ENCODE measurements at regions not wholly inside any gene's neighbourhood (a gene's known extent, or its start where the extent isn't known, plus 50 kb on each side); places are given as distances from the start of the nearest gene placed in this dataset.

DNA sequence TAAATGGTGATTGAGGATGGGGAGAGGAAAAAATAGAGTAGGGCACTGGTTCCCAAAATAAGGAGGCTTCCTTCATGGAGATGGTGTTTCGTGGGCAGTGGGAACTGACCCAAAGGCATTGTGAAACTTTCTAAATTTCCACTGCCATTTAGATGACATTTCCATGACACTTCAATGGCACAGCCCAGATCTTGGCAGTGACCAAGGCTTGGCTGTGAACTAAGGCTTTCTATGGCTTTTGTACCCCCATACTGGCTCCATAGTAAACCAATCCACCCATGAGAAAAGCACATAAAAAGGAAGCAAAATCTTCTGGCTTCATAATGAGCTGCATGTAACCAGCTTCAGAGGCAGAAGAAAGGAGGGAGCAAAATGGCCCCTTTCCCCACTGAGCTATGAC is 321.0 kb upstream of the TLE4 start:
- no peak for DNase-seq

DNA sequence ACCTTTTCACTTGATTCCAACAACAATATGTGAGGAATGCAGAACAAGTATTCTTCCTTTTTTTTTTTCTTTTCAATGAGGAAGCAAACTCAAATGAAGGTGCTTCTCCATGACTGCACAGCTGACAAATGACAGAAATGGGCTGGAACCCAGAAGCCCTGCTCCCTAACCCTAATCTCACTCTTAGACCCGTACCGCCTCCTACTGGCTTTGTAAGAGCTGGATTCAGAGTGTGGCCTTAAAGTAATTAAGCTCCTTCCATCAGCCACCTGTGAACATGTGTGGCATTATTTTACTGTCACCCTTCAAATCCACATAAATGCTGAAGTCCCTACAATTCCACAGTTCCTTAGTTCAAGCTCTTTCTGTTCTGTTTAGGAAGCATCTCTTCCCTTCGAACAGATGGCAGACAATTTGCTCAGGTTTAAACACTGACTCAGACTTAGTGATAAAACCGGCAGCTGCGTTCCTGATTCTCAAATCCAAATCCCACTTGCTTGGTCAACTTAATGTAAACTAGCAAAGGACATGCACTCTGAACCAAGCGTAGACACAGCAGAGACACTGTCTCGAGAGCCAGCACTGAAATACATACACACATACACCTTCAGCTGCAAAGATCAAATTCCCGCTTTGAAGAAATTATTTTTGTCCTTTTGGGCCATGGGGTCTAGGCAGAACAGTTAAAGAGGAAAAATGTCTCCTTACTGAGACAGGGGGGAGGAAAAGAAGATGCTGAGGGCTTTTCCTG is 316.7 kb upstream of the TLE4 start:
- no peak for DNase-seq

DNA sequence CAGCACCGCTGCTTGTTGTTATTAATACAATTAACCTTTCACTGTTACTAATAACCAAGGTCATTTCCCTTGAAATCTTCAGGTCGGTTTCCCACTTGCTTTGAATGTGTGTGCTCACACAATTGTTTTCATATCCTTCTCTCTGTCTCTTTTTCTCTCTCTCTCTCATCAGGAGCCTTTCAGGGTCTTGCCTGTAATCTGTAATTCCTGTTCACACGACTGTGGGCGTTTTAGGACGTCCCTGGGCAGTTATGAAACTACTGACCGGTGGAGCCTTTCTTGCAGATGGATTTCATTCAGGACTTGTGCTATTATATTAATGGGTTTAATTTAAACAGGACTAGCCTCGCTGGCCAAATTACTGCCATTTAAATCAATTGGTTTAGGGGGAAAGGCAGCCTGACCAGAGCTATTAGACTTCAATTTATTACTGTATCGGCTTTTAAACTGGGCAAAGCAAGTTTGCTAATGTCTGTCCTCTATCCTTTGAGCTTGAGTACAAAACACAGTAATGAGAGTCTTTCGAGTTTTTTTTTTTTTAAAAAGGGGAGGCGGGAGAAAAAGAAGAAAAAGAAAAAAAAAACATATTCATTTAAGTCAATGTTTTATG is 316.0 kb upstream of the TLE4 start:
- no peak for DNase-seq

DNA sequence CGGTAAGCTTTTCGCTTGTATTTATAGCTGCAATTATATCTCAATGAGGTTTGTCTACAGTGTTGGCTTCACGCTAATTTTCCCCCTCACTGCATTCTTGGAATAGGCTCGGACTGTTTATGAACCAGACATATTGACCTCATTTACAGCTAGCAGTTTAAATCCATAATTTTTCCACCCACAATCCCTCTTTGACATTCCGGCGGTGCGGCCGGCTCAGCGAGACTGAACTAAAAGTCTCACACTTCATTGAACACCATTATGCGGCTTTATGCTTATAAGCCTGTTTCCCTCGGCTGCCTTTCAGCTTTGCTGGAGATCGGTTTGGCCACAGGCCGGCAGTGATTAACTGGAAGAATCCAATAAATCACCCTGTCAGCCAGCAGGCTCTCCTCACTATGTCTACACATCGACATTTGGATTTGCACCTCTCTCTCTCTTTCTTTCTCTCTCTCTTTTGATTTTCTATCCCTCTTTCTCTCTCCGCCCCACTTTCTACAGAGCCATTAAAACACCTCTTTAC is 315.0 kb upstream of the TLE4 start:
- DNase-seq = no peak

GRCh38 chr9:79257228-79257781 is 314.5 kb upstream of the TLE4 start:
- DNase-seq = no peak

- no peak for DNase-seq
Observed at GRCh38 chr9:79257790-79258351, 313.9 kb upstream of the TLE4 start.

GRCh38 chr9:79259858-79260257 is 311.9 kb upstream of the TLE4 start:
- DNase-seq = no peak

GRCh38 chr9:79263628-79264027 is 308.1 kb upstream of the TLE4 start:
- no peak for DNase-seq

- no peak for DNase-seq
Observed at GRCh38 chr9:79264041-79264440, 307.7 kb upstream of the TLE4 start.

- DNase-seq = no peak
Observed at GRCh38 chr9:79264511-79265355, 307.0 kb upstream of the TLE4 start.

GRCh38 chr9:79266986-79267385 is 304.8 kb upstream of the TLE4 start:
- DNase-seq = no peak

- no peak for DNase-seq
Observed at GRCh38 chr9:79268806-79269205, 303.0 kb upstream of the TLE4 start.

DNA sequence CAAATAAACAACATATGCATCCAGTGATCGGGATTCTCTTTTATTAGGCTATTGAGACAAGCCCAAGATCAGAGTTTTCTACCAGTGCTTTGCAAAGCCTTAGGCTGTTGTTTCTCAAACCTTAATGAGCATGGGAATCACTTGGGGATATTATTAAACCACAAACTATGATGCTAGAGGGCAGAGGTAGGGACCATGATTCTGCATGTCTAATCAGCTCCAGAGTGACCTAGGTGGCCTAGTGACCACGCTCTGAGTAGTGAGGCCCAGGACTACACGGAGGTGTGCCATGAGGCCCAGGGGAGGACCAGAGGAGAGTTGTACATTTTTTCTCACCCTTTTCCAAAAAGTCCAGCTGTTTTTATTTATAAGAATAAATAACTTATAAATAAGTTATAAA is 298.5 kb upstream of the TLE4 start:
- DNase-seq = no peak

GRCh38 chr9:79279356-79279755 is 292.4 kb upstream of the TLE4 start:
- no peak for DNase-seq

GRCh38 chr9:79280691-79281090 is 291.1 kb upstream of the TLE4 start:
- DNase-seq = no peak

- DNase-seq = no peak
Observed at GRCh38 chr9:79284081-79284480, 287.7 kb upstream of the TLE4 start.

DNA sequence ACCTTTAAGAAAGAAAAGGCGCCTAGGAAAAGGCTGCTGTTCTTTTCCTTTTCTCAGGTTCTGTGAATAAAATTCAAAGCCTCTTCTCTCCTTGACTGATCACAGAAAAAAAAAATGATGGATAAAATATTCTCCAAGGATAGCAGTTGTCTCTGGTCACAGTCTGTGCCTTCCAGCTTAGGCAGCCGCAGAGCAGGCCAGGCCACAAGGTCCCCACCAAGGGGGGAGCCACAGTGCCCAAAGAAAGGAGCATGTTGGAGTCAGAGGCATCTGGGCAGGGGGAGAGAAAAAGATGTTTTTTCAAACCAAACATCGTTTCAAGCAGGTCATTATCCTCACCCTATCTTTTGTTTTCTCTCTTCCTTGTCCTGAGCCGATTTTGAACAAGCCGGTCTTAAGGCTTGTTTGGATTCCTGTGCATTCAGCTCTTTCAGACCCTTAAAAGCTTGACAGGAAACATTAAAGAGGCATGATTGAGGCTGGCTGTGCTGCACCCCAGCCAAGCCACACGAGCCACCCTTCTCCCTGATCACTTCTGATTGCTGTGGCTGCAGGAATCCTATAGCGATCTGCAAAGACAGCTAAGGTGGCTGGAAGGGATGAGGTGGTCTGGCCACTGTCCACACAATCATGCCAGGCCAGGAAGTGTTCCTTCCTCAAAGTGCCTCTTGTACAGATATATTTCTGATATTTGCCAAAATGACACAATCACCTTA is 284.6 kb upstream of the TLE4 start:
- DNase-seq = no peak

GRCh38 chr9:79287708-79288290 is 284.0 kb upstream of the TLE4 start:
- no peak for DNase-seq

DNA sequence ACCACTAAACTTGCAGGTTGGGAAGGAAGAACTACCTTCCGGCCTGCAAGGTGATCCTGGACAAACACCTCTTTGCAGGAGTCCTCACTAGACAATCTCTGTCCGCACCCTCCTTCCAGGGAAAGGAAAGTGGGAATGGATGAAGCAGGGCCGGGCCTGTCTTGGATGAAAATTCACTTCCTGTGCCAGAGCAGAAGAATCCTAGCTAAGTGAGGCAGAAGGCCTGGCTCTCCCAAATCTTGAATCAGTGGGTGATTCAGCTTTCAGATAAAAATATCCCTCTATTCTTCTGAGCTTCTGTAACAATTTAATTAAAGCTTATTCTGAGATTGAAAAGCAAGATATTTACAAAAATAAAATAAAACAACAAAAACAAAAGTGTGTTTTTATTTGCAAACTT is 281.9 kb upstream of the TLE4 start:
- DNase-seq = no peak

DNA sequence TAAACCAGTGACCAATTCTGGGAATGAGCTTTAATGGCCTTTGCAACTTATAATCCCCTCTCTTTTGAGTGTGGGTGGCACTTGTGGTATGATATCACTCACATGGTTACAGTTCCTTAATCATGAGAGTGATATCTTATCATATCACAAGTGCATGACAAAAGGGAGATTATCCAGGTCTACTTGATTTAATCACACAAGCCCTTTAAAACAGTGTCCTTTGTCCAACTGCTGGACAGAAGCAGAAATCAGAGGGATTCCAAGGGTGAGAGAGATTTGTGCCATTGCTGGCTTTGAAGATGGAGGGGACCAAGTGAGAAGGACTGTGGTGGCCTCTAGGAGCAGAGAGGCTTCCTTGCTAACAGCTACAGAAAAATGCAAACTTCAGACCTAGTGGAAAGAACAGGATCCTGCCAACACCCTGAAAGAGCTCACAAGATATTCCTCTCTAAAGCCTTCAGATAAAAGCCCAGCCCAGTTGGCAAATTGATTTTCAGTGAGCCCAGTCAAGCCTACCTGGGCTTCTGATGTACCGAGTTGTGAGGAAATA is 279.0 kb upstream of the TLE4 start:
- DNase-seq = no peak

DNA sequence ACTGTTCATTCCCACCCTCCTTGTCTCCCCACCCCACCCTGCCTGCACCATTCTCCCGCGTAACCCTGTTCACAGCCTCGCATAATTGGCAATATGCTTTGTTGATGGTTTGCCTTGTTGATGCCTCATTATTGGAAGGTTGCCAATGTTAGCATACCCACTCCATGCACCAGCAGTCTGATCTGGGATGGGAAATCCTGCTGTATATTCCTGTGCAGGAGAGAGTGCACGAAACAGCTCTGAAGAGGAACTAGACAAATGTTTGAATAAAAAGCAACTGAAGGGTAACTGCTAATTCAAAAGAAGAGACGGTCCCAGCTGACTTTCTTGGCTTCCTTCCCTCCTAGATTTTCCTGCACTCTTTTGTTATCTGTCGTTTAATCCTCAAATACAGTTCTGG is 271.7 kb upstream of the TLE4 start:
- no peak for DNase-seq

DNA sequence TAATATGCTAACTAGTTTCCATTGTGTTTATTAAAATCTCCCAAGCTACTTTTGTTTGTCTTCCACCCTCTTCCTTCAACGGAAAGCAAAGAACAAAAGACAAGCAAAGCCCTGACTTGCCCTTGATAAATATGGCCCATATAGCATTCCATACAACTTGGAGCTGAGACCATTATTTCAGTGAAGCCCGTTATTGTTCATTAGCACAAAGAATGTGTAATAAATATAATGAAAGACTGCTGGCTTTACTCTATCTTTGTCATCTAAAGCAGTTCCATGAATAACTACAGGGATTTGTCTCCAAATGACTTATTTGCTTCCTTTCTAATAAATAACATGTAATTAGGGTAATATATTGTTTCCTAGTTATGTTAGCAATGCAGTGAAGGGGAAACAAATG is 270.7 kb upstream of the TLE4 start:
- no peak for DNase-seq
